GM12878 (cell line): ENCODE measurements at regions not wholly inside any gene's neighbourhood (a gene's known extent, or its start where the extent isn't known, plus 50 kb on each side); places are given as distances from the start of the nearest gene placed in this dataset.

Experiments
- ATAC-seq: fragments of 200-7000 bp; cut with Tn5 transposase; 3 replicates; pipeline ENCODE4 v1.9.1; 2020; ENCODE audit warnings: mild to moderate bottlenecking, moderate library complexity
- BruUV-seq: library from RNA; stranded (reverse); fragments of 400-500 nt; replicated peaks from 2 replicates; lab custom pipeline; 2021; lab: Mats Ljungman, UMichigan
- CTCF ChIA-PET: fragments of 300-600 bp; sonication (Branson Sonifier 250); formaldehyde crosslinking; extraction: SDS; loops from one replicate; lab custom pipeline; 2021; ENCODE audit warnings: inconsistent platforms; lab: Yijun Ruan, JAX
- POLR2A ChIA-PET: fragments of 350-600 bp; formaldehyde crosslinking; extraction: SDS; loops from one replicate; lab custom pipeline; 2021; ENCODE audit warnings: inconsistent platforms; lab: Charles Lee
- RAD21 ChIA-PET: fragments of 300-600 bp; sonication (Branson Sonifier 250); formaldehyde crosslinking; loops from one replicate; lab custom pipeline; 2023; ENCODE audit warnings: antibody characterized with exemption; ENCODE audit not compliant: unreplicated experiment; lab: Charles Lee
- SMC1A ChIA-PET: fragments of 300-600 bp; sonication (Branson Sonifier 250); formaldehyde crosslinking; loops from one replicate; lab custom pipeline; 2023; ENCODE audit not compliant: unreplicated experiment, uncharacterized antibody; lab: Charles Lee
- DNase-seq: peaks from one replicate; pipeline ENCODE4 v3.0.0-alpha.2; 2011; ENCODE audit warnings: low read depth, low spot score
- FAIRE-seq: peaks from 3 replicates; lab custom pipeline; 2011; peaks lifted over from hg19 to GRCh38; lab: Jason Lieb, UNC
- H2AFZ ChIP-seq: 2 replicates; pipeline ENCODE4 v1.6.0; 2011; ENCODE audit warnings: low read depth, low read length, control low read depth; ENCODE audit not compliant: control insufficient read depth
- H3K27ac ChIP-seq: 2 replicates; pipeline ENCODE4 v1.5.1; 2011; ENCODE audit warnings: control low read depth; ENCODE audit not compliant: control insufficient read depth, insufficient read depth
- H3K27me3 ChIP-seq, 2 experiments: replicated peaks in 1 of 2; 2 replicates each; pipeline versions ENCODE4 v1.6.0 to v1.6.1; 2011; ENCODE audit warnings: low read length in 1 of 2; ENCODE audit not compliant: control insufficient read depth in 2 of 2, insufficient read depth in 2 of 2
- H3K36me3 ChIP-seq, 2 experiments: 2 replicates each; pipeline ENCODE4 v1.5.1; 2011; ENCODE audit warnings: low read length in 1 of 2; ENCODE audit not compliant: control insufficient read depth in 2 of 2, insufficient read depth in 2 of 2
- H3K4me1 ChIP-seq: 2 replicates; pipeline ENCODE4 v1.6.1; 2011; ENCODE audit warnings: mild to moderate bottlenecking, low read length, moderate library complexity, mixed read lengths; ENCODE audit not compliant: control insufficient read depth, insufficient read depth
- H3K4me2 ChIP-seq: 2 replicates; pipeline ENCODE4 v1.6.0; 2011; ENCODE audit warnings: control low read depth; ENCODE audit not compliant: control insufficient read depth, insufficient read depth
- H3K4me3 ChIP-seq: fragments of 200-600 bp; sonication (generic); 2 replicates; pipeline ENCODE4 v1.5.1; 2016
- H3K79me2 ChIP-seq: 2 replicates; pipeline ENCODE4 v1.6.0; 2011; ENCODE audit warnings: low read length; ENCODE audit not compliant: control insufficient read depth, insufficient read depth
- H3K9ac ChIP-seq: 2 replicates; pipeline ENCODE4 v1.8.0; 2011; ENCODE audit warnings: low read length, control low read depth, mixed read lengths; ENCODE audit not compliant: control insufficient read depth, insufficient read depth
- H3K9me3 ChIP-seq: replicated peaks from 3 replicates; pipeline ENCODE4 v1.5.1; 2011; ENCODE audit warnings: mild to moderate bottlenecking, low read length; ENCODE audit not compliant: control insufficient read depth, insufficient read depth
- H4K20me1 ChIP-seq: 2 replicates; pipeline ENCODE4 v1.6.0; 2011; ENCODE audit not compliant: control insufficient read depth, insufficient read depth
- BRCA1 ChIP-seq: IDR thresholded peaks from 2 replicates; pipeline ENCODE4 v1.6.1; 2011; ENCODE audit warnings: low read depth, low read length, improper control_type of control experiment
- CREB1 ChIP-seq: IDR thresholded peaks from 2 replicates; pipeline ENCODE4 v1.6.1; 2012; ENCODE audit warnings: low read depth, mild to moderate bottlenecking, inconsistent platforms
- FOXM1 ChIP-seq: IDR thresholded peaks from 2 replicates; pipeline ENCODE4 v1.6.1; 2012; ENCODE audit warnings: low read depth, mild to moderate bottlenecking, inconsistent platforms, low read length, moderate library complexity
- GABPA ChIP-seq: IDR thresholded peaks from 2 replicates; pipeline ENCODE4 v1.6.1; 2014; ENCODE audit warnings: antibody characterized with exemption, low read depth, mild to moderate bottlenecking, inconsistent platforms
- JUNB ChIP-seq: IDR thresholded peaks from 2 replicates; pipeline ENCODE4 v1.6.1; 2016; ENCODE audit warnings: antibody characterized with exemption, mild to moderate bottlenecking
- MEF2A ChIP-seq: IDR thresholded peaks from 2 replicates; pipeline ENCODE4 v1.6.1; 2011; ENCODE audit warnings: low read depth, mild to moderate bottlenecking, low read length, moderate library complexity; ENCODE audit not compliant: insufficient read depth
- MTA3 ChIP-seq: IDR thresholded peaks from 2 replicates; pipeline ENCODE4 v1.6.1; 2012; ENCODE audit warnings: low read length, inconsistent platforms, borderline replicate concordance
- NBN ChIP-seq: fragments of 450-650 bp; IDR thresholded peaks from 2 replicates; pipeline ENCODE4 v1.6.1; 2016
- PAX5 ChIP-seq: IDR thresholded peaks from 2 replicates; pipeline ENCODE4 v1.6.1; 2011; ENCODE audit warnings: low read depth, low read length, borderline replicate concordance
- POLR2AphosphoS2 ChIP-seq: IDR thresholded peaks from 2 replicates; pipeline ENCODE4 v1.6.1; 2011; ENCODE audit warnings: low read depth, mild to moderate bottlenecking, low read length, improper control_type of control experiment, moderate library complexity
- REST ChIP-seq: IDR thresholded peaks from 2 replicates; pipeline ENCODE4 v1.6.1; 2012; ENCODE audit warnings: mild to moderate bottlenecking, low read depth, low read length
- SMARCA5 ChIP-seq: fragments of 450-650 bp; IDR thresholded peaks from 2 replicates; pipeline ENCODE4 v1.6.1; 2017; ENCODE audit warnings: mild to moderate bottlenecking
- SREBF2 ChIP-seq: IDR thresholded peaks from 2 replicates; pipeline ENCODE4 v1.6.1; 2012; ENCODE audit warnings: mild to moderate bottlenecking, low read length
- ZBED1 ChIP-seq: IDR thresholded peaks from 2 replicates; pipeline ENCODE4 v1.6.1; 2016; ENCODE audit warnings: borderline replicate concordance
- WGBS: methylation state at CpG from one replicate; pipeline ENCODE4 v1.1.6; 2016; ENCODE audit warnings: low lambda C conversion rate; ENCODE audit not compliant: insufficient replicate concordance, insufficient coverage; ENCODE audit errors: missing lambda C conversion rate; 5-methylcytosine and 5-hydroxymethylcytosine counted together
- in situ Hi-C: fragments of 300-500 bp; cut with MboI; formaldehyde crosslinking; loops from 9 replicates; pipeline ENCODE4 v1.14.3; 2018; ENCODE audit warnings: mixed read lengths
- intact Hi-C: fragments of 100-400 bp; cut with micrococcal nuclease; formaldehyde crosslinking; loops from one replicate; pipeline ENCODE4 v1.14.2; 2022; ENCODE audit not compliant: unreplicated experiment
- TF ChIP-seq, protein P1 (sequence below): fragments of 450-650 bp; IDR thresholded peaks from 2 replicates; pipeline ENCODE4 v1.6.1; 2017; ENCODE audit warnings: borderline replicate concordance
- TF ChIP-seq, protein P2 (sequence below): fragments of 450-650 bp; IDR thresholded peaks from 2 replicates; pipeline ENCODE4 v1.6.1; 2017; ENCODE audit warnings: mild to moderate bottlenecking, moderate library complexity

DNA sequence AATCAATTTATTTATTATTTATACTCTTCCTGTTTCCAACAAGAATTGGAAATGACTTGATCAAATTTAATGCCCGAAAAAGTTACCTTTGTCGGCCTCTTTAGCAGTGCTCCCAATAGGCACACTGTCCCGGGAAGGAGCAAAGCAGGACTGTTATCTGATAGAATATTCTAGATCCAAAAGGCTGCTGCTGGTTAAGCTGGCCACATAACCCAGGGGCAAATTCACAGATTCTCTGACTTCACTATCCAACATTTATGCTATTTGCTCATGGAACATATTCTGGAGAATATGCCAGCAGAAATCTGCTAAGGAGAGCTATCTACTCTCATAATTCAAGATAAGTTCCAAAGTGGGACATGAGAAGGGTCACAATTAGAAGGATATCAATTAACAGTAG is 100.2 kb upstream of the DMAC1 start:
- in situ Hi-C loops, result no loop called here
- WGBS, result 18% methylated on average over 3 of the region's 3 CpGs

More for the DNA sequence above, 100.2 kb upstream of the DMAC1 start:
- ChIA-PET POLR2A (no interaction called here), SMC1A (no interaction called here), RAD21 (no interaction called here), CTCF (interaction anchor here (1.2 kb wide), 1 partner anchor 11 kb away, joined by 3 read pairs; no protein-coding TSS in a partner anchor)
- Histone ChIP-seq H3K9me3 (no peaks in the 10 kb centered on the region), H3K27me3 (no peaks in the 10 kb centered on the region), H3K9ac (no peak overlapping the region), H4K20me1 (no peaks in the 10 kb centered on the region), H3K79me2 (no peaks in the 10 kb centered on the region), H2AFZ (no peak overlapping the region), H3K4me1 (no peaks in the 10 kb centered on the region), H3K36me3 (no peaks in the 10 kb centered on the region)
- DNase-seq (no peak), FAIRE-seq (no peak), ATAC-seq (no peak)
- intact Hi-C loops, result no loop called here
- BruUV-seq, result no TSS peak
- TF ChIP-seq NBN (no peak), CREB1 (no peak), ZBED1 (no peak), SREBF2 (no peak), POLR2AphosphoS2 (no peak), BRCA1 (no peak), MTA3 (no peak), GABPA (no peak), SMARCA5 (no peak), JUNB (no peak), PAX5 (no peak), FOXM1 (no peak), REST (no peak), MEF2A (no peak)
- TF ChIP-seq, protein P1, sequence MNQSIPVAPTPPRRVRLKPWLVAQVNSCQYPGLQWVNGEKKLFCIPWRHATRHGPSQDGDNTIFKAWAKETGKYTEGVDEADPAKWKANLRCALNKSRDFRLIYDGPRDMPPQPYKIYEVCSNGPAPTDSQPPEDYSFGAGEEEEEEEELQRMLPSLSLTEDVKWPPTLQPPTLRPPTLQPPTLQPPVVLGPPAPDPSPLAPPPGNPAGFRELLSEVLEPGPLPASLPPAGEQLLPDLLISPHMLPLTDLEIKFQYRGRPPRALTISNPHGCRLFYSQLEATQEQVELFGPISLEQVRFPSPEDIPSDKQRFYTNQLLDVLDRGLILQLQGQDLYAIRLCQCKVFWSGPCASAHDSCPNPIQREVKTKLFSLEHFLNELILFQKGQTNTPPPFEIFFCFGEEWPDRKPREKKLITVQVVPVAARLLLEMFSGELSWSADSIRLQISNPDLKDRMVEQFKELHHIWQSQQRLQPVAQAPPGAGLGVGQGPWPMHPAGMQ, result no peak
- TF ChIP-seq, protein P2, sequence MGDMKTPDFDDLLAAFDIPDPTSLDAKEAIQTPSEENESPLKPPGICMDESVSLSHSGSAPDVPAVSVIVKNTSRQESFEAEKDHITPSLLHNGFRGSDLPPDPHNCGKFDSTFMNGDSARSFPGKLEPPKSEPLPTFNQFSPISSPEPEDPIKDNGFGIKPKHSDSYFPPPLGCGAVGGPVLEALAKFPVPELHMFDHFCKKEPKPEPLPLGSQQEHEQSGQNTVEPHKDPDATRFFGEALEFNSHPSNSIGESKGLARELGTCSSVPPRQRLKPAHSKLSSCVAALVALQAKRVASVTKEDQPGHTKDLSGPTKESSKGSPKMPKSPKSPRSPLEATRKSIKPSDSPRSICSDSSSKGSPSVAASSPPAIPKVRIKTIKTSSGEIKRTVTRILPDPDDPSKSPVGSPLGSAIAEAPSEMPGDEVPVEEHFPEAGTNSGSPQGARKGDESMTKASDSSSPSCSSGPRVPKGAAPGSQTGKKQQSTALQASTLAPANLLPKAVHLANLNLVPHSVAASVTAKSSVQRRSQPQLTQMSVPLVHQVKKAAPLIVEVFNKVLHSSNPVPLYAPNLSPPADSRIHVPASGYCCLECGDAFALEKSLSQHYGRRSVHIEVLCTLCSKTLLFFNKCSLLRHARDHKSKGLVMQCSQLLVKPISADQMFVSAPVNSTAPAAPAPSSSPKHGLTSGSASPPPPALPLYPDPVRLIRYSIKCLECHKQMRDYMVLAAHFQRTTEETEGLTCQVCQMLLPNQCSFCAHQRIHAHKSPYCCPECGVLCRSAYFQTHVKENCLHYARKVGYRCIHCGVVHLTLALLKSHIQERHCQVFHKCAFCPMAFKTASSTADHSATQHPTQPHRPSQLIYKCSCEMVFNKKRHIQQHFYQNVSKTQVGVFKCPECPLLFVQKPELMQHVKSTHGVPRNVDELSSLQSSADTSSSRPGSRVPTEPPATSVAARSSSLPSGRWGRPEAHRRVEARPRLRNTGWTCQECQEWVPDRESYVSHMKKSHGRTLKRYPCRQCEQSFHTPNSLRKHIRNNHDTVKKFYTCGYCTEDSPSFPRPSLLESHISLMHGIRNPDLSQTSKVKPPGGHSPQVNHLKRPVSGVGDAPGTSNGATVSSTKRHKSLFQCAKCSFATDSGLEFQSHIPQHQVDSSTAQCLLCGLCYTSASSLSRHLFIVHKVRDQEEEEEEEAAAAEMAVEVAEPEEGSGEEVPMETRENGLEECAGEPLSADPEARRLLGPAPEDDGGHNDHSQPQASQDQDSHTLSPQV, result no peak
- TF ChIP-seq, all 136 proteins: peak for 0
- Histone ChIP-seq H3K4me3 (no peak overlapping the region), H3K27ac (no peak overlapping the region), H3K4me2 (no peak overlapping the region)
